Omental fat pad (tissue), 3 donors: ENCODE measurements at regions not wholly inside any gene's neighbourhood (a gene's known extent, or its start where the extent isn't known, plus 50 kb on each side); places are given as distances from the start of the nearest gene placed in this dataset.
A peak's percentile ranks its signal among the peaks of the same experiment; 100 is the strongest.

Experiments
- ATAC-seq: fragments of 150-250 bp; one replicate; pipeline ENCODE4 v1.9.1; 2016; ENCODE audit warnings: mild to moderate bottlenecking, moderate library complexity; ENCODE audit not compliant: low FRiP score
- DNase-seq: peaks from one replicate; pipeline ENCODE4 v3.0.0-alpha.2; 2019; ENCODE audit warnings: low spot score
- TF ChIP-seq, protein P1 (sequence below), 3 donors: fragments of 450-650 bp; IDR thresholded peaks; one replicate each; pipeline ENCODE4 v1.5.1; 2016 to 2017; ENCODE audit warnings: antibody characterized with exemption in 3 of 3, mild to moderate bottlenecking in 3 of 3, moderate library complexity in 2 of 3

DNA sequence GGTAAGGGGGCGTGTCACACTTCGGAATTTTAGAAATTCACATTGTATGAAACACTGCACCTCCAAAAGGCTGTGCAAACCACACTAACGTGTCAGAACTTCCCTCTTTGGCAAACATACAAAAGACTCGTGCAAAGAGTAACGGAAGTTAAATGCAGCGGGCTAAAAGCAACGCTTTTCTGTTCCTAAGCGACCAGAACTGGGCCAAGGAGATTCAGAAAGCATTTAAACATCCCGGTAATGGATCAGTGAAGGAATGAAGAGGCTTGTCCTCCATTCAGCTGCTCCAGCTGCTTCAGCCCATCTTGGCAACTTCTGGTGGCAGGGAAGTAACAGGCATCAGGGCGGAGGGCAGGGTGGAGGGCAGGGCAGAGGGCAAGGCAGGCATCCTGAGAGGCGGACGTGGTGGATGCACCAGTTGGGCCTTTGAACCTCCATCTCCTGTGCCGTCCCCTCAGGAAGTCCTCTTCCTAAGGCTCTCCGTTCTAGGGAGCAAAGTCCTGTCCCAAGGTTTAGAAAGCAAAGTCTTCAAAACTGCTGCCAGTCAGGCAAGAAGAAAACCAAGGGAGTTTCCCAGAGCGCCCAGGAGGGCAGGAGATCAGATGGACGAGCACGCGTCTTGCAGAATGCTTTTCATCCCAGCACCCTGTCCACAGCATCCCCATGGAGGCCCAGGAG is 230.7 kb downstream of the ZNF516 start:
- DNase-seq (no peak), ATAC-seq (no peak)
- TF ChIP-seq, protein P1, sequence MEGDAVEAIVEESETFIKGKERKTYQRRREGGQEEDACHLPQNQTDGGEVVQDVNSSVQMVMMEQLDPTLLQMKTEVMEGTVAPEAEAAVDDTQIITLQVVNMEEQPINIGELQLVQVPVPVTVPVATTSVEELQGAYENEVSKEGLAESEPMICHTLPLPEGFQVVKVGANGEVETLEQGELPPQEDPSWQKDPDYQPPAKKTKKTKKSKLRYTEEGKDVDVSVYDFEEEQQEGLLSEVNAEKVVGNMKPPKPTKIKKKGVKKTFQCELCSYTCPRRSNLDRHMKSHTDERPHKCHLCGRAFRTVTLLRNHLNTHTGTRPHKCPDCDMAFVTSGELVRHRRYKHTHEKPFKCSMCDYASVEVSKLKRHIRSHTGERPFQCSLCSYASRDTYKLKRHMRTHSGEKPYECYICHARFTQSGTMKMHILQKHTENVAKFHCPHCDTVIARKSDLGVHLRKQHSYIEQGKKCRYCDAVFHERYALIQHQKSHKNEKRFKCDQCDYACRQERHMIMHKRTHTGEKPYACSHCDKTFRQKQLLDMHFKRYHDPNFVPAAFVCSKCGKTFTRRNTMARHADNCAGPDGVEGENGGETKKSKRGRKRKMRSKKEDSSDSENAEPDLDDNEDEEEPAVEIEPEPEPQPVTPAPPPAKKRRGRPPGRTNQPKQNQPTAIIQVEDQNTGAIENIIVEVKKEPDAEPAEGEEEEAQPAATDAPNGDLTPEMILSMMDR (IDR thresholded peaks at IDR 0.05) = no peak

DNA sequence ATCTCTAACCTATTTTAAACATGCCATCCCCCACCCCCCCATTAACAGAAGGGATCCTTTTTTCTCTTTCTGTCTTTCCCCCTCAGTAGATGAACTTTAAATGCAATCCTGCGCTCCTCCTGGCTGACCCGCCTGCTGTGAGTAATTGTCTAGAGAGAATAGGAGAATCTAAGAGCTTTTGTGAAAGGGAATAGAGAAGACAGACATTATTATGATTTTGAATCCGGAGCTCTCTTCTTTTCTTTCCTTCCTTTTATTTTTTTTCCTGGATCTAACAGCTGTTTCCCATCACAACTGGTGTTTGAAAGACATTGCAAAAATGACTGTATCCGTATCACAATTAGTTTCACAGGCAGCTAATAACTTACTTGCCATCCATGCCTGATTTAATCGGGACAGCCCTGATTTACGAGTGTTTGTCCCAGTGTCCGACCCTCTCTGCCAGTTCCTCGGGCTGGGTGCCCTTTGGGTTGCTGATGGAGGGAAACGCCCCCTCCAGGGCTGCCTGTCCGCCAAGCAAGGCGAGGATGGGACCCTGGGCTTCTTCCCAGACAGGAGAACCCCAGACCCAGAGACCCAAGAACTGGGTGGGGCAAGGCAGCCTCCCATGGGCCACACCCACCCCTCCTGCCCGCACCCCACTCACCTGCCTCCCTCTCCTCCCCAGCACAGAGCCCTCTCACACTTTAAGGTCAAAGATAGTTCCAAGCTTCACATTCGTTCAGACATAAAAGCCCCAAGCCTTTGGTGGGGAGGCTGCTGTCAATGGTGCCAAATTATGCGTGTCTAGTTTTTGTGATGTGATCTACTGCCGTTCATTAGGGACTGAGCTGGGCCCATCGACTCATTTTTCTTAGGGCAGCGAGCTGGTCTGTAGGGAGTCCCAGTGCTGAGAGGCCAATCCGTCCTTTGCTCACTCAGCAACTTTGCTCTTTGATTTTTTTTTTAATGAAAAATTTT is 231.7 kb downstream of the ZNF516 start:
- TF ChIP-seq, protein P1 (IDR thresholded peaks at IDR 0.05) = no peak
- ATAC-seq (no peak), DNase-seq (no peak)

DNA sequence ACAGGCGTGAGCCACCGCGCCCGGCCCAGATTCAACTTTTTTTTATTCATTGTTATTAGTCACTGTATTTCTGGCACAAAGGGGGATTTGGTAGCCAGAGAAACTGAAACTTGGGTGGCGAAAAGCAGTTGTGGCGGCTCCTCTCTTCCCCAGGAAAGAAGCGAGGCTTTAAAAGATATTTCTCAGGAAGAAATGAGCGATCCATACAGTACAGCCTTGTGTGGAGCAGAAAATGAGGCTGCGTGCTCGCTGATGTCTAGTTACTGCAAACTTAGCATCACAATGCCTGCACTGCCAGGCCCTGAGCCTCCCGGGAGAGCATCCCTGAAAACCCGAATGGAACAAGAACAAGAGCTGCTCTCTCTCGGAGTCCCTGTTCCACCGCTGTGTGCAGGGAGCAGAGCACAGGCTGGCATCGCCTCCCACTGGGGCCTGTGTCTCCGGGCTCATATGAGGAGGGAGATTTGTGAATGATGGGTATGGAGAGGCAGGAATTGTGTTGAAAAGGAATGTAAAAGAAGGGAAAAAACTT is 234.0 kb downstream of the ZNF516 start:
- DNase-seq = no peak
- TF ChIP-seq, protein P1 (IDR thresholded peaks at IDR 0.05) = no peak
- ATAC-seq = no peak

DNA sequence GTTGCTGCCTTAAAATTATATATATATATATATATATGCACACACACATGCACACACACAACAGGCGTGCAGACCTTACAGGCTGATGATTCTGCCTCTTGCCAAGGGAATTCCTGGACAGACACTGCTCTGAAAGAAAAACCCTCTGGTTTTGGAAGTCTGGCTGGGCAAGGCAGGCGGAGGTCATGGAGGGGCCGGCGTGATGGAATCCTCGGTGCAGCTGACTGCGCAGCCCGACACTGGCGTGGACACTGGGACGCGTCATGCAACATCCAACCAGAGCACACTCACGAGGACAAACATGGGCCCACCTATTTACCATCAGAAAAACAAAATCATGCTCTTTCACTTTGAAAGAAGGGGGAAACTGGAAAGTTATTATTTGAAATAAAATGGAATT is 235.3 kb downstream of the ZNF516 start:
- TF ChIP-seq, protein P1 (IDR thresholded peaks at IDR 0.05) = no peak
- no peak for DNase-seq
- ATAC-seq = no peak

DNA sequence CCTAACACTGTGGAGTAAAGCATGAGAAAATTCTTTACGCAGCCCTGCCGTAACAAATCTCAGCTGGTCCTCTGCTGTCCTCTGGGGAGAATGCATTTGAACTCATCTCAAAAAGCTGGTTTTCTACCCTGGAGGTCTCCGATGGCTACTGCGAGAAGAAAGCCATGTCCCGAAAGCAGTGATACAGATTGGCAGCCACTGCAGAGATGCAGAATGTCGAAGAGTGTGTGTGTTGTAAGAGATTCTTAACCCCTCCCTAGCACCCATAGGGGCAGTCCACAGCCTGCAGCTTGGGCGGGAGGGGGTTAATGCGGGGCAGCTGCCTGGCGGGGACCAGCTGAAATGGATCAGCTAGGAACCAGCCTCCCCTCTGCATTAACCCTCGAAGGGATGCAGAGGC is 235.9 kb downstream of the ZNF516 start:
- no peak for ATAC-seq
- no peak for DNase-seq
- TF ChIP-seq, protein P1 (IDR thresholded peaks at IDR 0.05) = no peak

DNA sequence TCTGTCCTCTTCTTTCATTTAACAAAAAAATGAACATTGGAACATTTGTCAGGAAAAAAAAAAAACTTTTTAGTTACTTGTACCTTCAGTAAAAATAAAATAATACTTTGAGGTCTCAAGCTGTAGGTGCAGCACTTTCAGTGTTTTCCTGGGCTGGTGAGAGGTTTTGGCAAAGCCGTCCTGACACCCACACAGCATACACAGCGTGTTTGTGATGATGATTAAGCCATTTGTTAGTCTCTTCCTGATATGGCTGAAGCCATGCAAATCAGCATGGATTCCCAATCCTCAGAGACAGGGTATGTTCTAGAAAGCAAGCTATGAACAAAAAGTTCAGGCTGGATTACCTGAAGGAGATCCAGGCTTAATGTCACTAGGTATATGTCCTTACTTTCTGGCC is 236.8 kb downstream of the ZNF516 start:
- TF ChIP-seq, protein P1 (IDR thresholded peaks at IDR 0.05) = no peak
- DNase-seq (no peak), ATAC-seq (peak; percentile 80)
